ENCODE measurements at regions not wholly inside any gene's neighbourhood (a gene's known extent, or its start where the extent isn't known, plus 50 kb on each side); places are given as distances from the start of the nearest gene placed in this dataset.
"Not testable (repeated sequence)": the region's sequence is repeated elsewhere in the genome, so short reads cannot be mapped to it uniquely, and the experiment has no call there.

DNA sequence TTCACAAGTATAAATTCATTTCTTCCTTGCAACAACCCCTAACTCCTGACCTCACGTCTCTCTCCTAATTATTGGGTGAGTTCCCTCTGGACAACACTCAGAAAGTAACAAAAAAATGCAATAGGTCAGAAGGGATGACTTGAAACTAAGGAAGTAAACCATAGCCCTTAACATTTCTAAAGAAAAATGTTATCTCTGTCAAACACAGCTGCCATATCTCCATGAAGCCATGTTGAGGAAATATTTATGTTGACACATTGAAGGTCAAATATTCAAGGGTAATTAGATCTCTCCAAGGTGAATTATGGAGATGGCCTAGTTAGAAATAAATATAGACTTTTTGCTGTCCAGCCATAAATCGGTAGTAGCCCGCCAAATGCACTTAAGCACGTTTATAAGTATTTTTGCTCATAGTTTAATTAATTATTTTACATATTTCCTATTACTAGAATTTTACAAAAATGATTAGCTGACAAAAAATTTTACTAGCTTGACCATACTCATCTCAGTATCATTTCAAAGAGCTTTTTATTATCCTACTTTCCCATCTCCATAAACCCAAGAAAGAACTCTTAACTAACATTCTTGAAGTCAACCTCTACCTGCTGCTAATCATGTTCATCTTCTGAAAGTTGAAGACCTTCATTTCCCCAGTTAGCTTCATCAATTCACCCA is 160.1 kb upstream of the PKN2 start:
- DNase-seq (ENCODE audit: low read depth in 2 of 2): no peak

DNA sequence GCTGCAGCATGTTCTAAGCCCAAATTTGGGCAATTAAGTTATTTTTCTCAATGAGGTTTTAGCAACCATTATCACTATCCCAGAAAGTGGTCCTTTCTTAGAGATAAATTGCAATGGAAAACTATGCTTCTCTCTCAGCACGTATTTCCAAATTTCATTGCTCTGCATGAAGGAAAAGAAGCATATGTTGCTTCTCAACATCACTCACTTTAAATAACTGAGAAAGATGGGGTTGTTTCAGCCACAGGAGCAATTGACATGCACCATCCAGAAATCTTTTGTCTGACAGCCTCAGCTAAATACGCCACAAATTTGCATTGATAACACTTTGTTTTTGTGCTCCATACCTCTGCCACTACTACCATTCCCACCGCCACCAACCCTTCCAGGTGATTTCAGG is 157.6 kb upstream of the PKN2 start:
- DNase-seq (ENCODE audit: low read depth in 2 of 2): no peak

DNA sequence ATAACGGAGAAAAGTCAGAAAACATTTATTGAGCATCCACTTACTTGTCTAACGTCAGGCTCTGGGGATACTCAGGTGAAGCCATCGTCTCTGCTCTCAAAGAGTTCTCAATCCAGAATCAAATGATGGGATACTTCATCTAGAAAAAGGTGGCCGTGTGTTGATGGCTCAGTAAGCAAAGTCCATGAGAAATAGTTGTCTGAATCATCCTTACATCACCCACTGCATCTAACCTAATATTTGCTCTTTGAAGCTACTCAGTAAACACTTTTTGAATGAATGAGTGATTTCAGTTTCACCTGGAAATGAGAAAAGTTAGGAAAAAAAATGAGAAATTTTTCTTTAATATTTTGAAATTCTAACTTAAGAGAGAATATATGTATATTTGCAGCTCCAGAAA is 155.3 kb upstream of the PKN2 start:
- DNase-seq (ENCODE audit: low read depth in 2 of 2): no peak

DNA sequence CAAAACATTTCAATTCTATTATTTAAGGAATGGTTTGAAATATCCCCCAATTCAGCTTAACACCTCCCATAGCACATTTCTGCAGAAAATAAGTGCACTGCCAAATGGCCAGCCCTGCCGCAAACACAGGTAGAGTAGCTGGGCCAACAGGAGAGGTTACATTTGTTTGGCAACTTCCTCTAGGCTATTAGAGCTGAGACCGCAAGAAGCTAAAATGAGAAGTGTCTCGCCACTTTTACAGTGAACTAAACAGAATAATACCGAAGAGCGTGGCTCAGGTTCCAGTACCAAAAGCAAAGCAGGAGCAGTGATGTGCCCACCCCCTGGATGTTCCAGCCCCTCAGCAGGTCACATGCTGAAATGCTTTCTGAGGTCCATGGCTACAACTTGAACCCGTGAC is 154.5 kb upstream of the PKN2 start:
- no peak for DNase-seq (ENCODE audit: low read depth in 2 of 2)

DNA sequence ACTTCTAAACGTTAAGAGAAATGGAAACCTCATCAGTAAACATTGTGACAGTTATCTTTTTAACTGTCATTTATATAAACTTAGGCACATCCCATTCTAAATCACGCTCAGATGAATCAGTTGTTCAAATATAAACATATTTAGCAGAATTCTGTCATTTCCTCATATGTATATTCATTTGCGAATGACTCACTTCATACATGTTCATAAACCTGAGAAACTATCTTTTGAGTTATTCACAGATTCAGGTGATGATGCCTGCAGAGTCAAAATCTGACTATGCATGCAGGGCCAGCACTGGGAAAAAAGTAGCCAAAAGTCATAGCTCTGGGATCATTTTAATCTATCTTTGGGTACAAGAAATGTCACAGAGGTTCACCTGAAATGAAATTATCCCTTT is 153.8 kb upstream of the PKN2 start:
- DNase-seq (ENCODE audit: low read depth in 2 of 2): no peak

DNA sequence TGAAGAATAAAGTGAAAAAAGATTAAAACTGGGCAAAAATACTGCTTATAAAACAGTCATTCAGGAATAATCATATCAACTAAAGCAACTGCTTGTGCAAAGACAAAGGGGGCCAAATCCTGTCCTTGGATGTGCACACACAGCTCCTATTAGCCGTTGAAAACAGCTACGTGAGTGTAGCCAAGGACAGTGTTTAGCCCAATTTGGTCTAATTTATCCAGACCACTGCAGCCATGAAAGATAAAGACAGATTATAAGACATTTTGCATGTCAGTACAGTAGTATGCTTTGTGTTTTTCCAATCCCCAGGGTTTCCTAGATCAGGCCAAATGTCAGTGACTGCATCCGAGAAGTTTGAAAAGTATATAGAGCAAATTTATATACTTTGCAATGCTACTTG is 146.3 kb upstream of the PKN2 start:
- no peak for DNase-seq (ENCODE audit: low read depth in 2 of 2)

DNA sequence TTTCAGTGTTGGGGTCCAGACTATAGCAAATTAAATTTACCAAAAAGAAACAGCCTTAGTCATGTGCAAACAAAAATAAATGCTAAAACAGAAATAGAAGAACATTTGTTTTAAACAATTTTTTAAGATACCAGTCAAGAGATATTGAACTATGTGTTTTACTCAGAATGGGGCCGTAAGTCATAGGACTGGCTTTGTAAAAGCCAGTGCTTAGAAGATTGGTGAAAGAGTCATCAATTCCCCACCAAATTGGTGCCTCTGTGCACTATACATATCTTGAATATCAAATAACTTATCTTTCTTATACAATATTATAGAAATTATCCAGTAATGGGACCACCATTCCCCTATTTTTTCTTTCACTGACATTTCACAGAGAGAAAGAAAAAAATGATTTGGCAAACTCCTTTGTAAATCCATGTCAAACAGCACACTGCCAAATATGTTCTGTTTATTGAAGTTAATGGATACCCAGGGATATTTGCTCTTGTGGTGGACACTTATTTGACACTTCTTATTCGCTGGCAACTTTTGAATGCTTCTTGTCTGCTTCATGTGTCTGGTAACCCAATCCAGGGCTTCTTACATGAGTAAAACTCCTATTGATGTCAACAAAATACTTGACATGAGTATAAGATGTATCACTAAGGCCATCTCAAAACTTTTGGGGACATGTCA is 145.7 kb upstream of the PKN2 start:
- DNase-seq (ENCODE audit: low read depth in 2 of 2): no peak

DNA sequence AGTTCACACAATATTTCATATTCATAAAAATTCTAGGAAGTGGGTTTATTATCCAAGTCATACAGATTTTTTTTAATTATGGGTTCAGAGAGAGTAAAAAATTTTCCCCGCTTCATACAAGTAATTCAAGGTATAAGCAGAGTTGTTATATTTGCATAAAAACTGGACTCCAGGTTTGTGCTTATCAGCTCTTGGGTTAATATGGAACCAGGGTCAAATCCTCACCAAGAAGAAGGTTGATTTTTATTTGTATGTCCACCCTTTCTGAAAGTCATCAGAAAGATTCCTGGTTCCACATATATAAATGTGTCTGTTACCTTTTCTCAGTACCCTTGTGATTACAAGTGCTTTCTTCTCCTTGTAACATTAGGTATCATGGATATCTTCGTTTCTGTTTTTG is 143.8 kb upstream of the PKN2 start:
- DNase-seq (ENCODE audit: low read depth in 2 of 2): no peak

DNA sequence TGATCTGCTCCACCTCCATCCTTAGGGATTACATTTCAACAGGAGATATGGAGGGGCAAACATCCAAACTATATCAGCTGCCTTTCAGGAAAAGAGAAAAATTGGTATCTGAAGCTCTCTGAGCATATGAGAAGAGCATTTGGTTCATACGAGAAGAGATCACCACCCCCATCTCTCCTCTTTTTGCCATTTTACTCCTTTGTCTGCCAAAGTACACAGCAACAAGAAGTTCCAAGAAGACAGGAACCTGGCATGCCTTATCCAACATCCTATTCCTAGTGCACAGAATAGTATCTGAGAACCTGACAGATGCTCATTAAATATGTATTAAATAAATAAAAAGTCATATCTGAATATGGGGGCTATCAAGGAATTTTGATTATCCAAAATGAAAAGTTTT is 142.5 kb upstream of the PKN2 start:
- no peak for DNase-seq (ENCODE audit: low read depth in 2 of 2)

DNA sequence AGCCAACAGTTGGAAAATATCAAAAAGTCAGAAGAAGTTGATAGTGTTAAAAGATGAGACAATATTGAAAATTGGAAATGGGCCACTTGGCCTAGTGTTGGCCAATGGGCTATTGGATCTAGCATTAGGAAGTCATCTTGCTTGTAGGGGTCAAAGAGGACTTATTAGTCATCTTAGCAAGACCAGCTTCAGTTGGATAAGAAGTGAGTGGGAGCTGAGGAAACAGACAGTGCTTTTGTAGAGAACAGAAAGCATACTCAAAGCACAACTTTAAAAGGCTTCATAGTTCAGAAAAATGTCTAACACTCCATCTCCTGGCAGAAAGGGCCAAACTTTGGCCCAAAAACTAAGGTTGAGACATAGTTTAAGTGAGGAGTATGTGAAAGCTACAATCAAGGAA is 139.9 kb upstream of the PKN2 start:
- DNase-seq (ENCODE audit: low read depth in 2 of 2): no peak

DNA sequence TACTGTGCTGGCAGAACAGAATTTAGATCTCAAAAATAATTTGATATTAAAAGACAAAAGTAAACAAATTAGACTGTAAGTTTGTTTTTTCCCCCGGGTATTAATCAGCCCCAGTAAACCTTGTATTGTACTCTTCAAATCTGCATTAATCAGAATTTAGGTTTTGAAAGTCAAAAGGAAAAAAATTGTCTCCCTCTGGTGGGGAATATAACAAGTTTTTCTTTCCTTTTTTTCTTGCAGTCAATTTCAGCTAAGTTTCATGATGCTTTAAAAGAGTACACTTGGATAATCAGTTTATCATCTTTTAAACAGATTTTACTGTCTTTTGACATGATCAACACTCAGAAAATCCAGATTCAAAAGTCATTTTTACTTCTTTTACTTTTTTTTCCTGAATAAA is 134.5 kb upstream of the PKN2 start:
- DNase-seq (ENCODE audit: low read depth in 2 of 2): peak; percentile 1 to 13

DNA sequence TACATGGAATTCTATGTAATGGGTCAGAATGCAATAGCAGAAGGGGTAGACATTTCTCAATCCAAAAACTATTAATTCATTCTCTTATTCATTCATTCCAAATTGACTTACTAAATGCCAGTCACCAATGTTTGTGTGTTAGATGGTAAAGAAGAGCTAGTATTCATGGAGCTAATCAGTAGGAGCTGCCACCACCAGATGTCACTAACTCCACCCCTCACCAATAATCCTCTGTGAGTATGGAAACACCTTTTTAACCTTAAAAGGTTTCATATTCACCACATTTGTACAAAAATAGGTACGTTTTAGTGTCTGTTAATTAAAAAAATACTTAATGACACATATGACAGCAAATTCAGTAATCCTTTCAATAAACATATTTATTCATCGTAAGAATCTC is 131.8 kb upstream of the PKN2 start:
- DNase-seq (ENCODE audit: low read depth in 2 of 2): no peak

DNA sequence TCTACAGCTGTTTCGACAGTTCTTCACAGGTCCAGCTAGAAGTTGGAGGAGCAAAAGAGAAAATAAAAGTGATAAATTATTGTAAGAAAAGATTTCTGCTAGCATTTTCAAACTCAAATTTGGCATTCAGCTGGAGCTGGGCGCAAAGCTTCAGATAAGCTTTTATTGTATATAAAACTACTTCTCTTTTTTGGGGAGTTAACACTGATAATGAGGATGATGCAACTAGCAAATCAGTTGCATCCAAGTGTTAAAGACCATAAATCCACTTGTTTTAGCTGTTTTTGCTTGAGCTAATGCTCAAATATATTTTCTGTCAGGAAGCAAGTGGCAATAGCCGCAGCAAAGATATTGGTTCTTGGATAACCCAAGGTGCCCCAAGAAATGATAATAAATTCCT is 127.1 kb upstream of the PKN2 start:
- DNase-seq (ENCODE audit: low read depth in 2 of 2): no peak

DNA sequence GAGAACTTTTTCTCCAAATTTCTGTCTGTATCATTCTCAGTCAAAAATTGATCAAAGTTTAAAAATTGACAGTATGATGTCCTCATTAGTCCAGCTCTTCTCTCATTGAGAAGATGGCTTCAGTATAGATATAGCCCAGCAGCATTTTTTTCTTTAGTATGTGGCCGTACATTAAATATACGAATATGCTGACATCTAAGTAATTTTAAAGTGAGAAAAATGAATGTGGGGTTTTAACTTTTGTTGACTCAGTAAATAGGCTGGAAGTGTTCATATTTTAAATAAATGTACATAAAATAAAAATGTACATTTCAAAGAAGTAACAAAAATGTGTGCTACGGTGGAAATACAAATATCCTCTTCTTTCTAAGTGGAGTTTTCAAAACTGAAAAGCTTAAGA is 123.5 kb upstream of the PKN2 start:
- DNase-seq (ENCODE audit: low read depth in 2 of 2): no peak

DNA sequence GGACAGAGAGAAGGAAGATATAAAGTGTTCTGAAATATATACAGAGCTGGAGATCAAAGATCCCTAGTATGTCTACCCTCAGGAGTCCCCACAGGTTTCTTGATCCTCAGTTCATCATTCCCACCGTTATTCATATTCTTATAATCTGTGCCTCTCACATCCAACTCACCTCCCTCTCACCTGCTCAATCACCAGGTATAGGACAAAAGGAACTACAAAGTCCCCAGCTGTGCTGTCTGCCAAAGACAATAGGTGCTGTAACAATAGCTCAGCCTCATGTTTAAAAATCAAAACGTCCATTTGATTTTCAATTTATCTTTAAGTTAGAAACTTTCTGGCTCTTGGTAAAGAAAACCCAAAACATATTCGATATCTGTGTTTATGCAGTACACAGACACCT is 121.1 kb upstream of the PKN2 start:
- DNase-seq (ENCODE audit: low read depth in 2 of 2): no peak

DNA sequence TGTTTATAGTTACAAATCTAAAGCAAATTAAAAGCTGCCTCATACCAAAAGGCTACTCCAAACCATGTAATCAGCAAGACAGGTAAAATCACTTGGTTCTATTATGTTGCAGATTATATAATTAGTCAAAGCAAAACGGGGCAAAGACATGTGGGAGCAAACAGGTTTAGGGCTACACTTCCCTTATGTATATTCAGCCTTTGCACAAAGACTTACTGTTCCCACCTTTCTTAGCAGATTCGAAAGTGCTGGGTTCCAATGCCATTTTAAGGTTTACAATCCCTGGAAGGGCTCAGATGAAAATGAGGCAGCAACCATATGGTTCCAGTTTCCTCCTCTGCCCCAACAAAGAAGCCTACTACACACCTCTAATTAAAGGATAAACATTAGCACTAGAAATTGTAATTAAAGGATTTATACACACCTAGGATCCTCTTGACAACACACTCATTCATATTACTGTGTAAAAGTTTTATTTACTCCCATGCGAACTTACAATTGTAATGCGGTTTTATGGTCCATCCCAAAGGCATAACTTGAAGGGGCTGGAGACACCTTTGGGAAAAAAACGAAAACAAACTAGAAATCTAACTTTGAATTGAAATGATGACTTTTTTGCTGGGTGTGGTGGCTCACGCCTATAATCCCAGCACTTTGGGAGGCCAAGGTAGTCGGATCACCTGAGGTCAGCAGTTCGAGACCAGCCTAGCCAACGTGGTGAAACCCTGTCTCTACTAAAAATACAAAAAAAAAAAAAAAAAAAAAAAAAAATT is 117.3 kb upstream of the PKN2 start:
- DNase-seq (ENCODE audit: low read depth in 2 of 2): no peak

DNA sequence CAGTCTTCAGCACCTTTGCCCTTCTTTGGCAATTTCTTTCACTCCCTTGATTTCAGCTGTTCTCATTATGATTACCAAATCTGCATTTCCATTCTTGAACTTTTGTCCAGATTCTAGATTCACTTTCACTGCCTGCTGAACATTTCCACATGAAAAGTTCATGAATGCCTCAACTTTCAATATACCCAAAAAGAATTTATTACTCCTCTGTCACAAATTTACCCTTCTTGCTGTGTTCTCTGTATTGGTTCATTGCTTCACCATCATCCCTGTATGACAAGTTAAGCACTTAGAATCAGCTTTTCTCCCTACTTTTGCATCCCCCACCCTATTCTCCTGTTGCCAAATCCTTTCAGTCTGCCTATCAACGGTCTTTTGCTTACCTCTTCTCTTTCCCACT is 112.6 kb upstream of the PKN2 start:
- no peak for DNase-seq (ENCODE audit: low read depth in 2 of 2)

DNA sequence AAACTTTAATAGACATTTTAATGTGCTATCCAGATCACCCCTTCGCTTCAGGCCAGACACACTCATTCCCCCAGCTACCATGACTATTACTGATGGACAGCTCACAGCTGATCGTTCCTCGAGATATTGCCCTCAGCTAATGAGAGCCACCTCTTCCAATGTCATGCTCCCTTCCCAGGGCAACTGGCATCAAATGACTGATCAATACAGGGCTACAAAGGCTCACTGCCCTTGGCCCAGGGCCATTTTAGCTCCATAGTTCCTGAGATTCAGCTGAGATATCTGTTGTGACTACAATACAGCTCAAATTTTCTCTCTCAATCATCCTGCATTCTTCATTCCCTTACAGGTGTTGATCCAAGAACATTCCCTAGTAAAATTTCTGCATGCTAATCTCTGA is 104.5 kb upstream of the PKN2 start:
- no peak for DNase-seq (ENCODE audit: low read depth in 2 of 2)

DNA sequence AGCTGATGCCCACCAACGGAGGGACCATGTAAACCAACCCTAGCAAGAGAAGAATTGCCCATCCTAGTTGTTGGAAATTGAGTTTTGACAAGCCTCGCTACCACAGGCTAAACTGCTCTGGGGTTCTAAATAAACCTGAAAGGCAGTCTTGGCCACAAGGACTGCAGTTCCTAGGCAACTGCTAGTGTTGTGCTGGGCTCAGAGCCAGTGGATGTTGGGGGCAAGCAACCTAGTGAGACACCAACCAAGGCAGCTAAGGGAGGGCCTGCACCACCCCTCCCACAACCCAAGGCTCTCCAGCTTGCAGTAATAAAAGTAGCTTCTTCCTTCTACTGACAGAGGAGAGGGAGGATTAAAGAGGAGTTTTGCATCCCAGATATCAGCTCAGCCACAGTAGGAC is 102.4 kb upstream of the PKN2 start:
- no peak for DNase-seq (ENCODE audit: low read depth in 2 of 2)

DNA sequence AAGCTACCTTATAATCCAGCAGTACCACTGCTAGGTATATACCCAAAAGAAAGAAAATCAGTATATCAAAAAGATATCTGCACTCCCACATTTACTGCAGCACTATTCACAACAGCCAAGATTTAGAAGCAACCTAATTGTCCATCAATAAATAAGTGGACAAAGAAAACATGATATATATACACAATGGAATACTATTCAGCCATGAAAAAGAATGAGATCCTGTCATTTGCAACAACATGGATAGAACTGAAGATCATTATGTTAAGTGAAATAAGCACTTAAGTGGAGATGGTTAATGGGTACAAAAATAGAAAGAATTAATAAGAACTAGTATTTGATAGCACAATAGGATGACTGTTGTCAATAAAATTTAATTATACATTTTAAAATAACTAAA is 90.7 kb upstream of the PKN2 start:
- no peak for DNase-seq (ENCODE audit: low read depth in 2 of 2)

DNA sequence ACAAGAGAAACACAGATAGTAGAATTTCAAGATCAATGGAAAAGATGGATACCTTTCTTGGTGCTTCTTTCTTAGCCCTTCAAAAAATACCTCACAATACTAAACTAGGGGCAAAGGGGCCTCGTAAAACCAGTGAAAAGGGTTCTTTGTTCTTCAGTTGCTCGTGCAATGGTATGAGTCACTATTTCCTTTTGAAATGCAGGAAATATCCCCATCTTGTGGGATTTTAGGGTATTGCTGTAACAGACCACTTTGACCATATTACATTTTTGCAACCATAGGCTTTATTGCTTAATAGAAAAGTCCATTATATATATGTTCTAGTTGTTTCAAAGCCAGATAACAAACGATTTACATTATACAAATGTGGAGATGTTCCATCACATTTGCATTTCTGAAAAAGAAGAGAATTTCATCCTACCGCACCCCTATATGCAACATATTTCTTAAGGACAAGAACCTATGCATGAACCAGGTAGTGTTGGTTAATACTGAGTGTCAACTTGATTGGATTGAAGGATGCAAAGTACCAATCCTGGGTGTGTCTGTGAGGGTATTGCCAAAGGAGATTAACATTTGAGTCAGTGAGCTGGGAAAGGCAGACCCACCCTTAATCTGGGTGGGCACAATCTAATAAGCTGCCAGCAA is 88.6 kb upstream of the PKN2 start:
- peak; percentile 55 for DNase-seq (ENCODE audit: low read depth in 2 of 2)

DNA sequence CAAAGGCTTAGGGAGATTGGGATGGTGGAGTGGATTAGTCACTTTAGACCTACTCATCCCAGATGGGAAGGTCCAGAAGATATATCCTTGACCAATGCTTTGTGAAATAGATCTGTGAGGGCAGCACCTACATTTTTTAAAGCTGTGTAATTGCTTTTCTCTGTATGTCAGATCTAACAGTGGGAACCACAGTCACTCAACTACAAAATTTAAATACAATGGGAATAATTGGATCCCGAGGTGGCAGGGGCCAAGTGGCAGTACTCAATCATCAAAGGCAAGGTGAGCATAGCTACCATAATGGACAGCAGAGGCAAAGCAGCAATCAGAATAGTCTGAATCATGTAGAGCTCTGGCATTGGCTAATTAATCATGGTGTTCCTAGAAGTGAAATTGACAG is 86.1 kb upstream of the PKN2 start:
- DNase-seq (ENCODE audit: low read depth in 2 of 2): not testable (repeated sequence)
